ENCODE measurements at regions not wholly inside any gene's neighbourhood (a gene's known extent, or its start where the extent isn't known, plus 50 kb on each side); places are given as distances from the start of the nearest gene placed in this dataset.
"Not testable (repeated sequence)": the region's sequence is repeated elsewhere in the genome, so short reads cannot be mapped to it uniquely, and the experiment has no call there.

- not testable (repeated sequence) for TF ChIP-seq POLR2A, EP300, POLR2AphosphoS5 (IDR thresholded peaks at IDR 0.05)
- TF ChIP-seq, protein P1, sequence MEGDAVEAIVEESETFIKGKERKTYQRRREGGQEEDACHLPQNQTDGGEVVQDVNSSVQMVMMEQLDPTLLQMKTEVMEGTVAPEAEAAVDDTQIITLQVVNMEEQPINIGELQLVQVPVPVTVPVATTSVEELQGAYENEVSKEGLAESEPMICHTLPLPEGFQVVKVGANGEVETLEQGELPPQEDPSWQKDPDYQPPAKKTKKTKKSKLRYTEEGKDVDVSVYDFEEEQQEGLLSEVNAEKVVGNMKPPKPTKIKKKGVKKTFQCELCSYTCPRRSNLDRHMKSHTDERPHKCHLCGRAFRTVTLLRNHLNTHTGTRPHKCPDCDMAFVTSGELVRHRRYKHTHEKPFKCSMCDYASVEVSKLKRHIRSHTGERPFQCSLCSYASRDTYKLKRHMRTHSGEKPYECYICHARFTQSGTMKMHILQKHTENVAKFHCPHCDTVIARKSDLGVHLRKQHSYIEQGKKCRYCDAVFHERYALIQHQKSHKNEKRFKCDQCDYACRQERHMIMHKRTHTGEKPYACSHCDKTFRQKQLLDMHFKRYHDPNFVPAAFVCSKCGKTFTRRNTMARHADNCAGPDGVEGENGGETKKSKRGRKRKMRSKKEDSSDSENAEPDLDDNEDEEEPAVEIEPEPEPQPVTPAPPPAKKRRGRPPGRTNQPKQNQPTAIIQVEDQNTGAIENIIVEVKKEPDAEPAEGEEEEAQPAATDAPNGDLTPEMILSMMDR (IDR thresholded peaks at IDR 0.05) = not testable (repeated sequence)
These were observed 65.4 kb upstream of the ZNF195 start for GRCh38 chr11:3444420-3444744.

Measured in upper lobe of left lung (tissue), 4 donors.